NCI-H446 treated with DMSO at 0.1 percent for 48 hours (cell line): ENCODE measurements at regions not wholly inside any gene's neighbourhood (a gene's known extent, or its start where the extent isn't known, plus 50 kb on each side); places are given as distances from the start of the nearest gene placed in this dataset.
"Not testable (repeated sequence)": the region's sequence is repeated elsewhere in the genome, so short reads cannot be mapped to it uniquely, and the experiment has no call there.

Experiments used
- DNase-seq: peaks from one replicate; lab custom pipeline; 2025; lab: John Stamatoyannopoulos, UW

- DNase-seq, result no peak
Observed at GRCh38 chr9:72471096-72471495, 50.3 kb upstream of the TMC1 start.

GRCh38 chr9:72467766-72468738 is 53.4 kb upstream of the TMC1 start:
- DNase-seq, result no peak

- DNase-seq, result no peak
Observed at GRCh38 chr9:72465593-72465984, 55.8 kb upstream of the TMC1 start.

GRCh38 chr9:72464857-72465592 is 56.4 kb upstream of the TMC1 start:
- DNase-seq, result peak; percentile 44

- no peak for DNase-seq
Observed at GRCh38 chr9:72462340-72462739, 59.1 kb upstream of the TMC1 start.

- DNase-seq, result no peak
Observed at GRCh38 chr9:72460342-72461312, 60.8 kb upstream of the TMC1 start.

- no peak for DNase-seq
Observed at GRCh38 chr9:72459308-72459707, 62.1 kb upstream of the TMC1 start.

GRCh38 chr9:72458153-72458552 is 63.3 kb upstream of the TMC1 start:
- no peak for DNase-seq

GRCh38 chr9:72457366-72457765 is 64.0 kb upstream of the TMC1 start:
- no peak for DNase-seq

- DNase-seq, result no peak
Observed at GRCh38 chr9:72454871-72455491, 66.4 kb upstream of the TMC1 start.

- DNase-seq, result no peak
Observed at GRCh38 chr9:72453797-72454196, 67.6 kb upstream of the TMC1 start.

GRCh38 chr9:72446241-72446640 is 75.2 kb upstream of the TMC1 start:
- DNase-seq, result not testable (repeated sequence)

GRCh38 chr9:72445306-72445995 is 76.0 kb upstream of the TMC1 start:
- no peak for DNase-seq

- DNase-seq, result no peak
Observed at GRCh38 chr9:72444435-72444834, 77.0 kb upstream of the TMC1 start.

GRCh38 chr9:72443855-72444254 is 77.6 kb upstream of the TMC1 start:
- no peak for DNase-seq

GRCh38 chr9:72441848-72442607 is 77.0 kb upstream of the ZFAND5 start:
- DNase-seq, result no peak

GRCh38 chr9:72440992-72441847 is 76.2 kb upstream of the ZFAND5 start:
- no peak for DNase-seq

- no peak for DNase-seq
Observed at GRCh38 chr9:72440378-72440777, 75.4 kb upstream of the ZFAND5 start.

GRCh38 chr9:72433616-72434267 is 68.7 kb upstream of the ZFAND5 start:
- not testable (repeated sequence) for DNase-seq
